ENCODE measurements at regions not wholly inside any gene's neighbourhood (a gene's known extent, or its start where the extent isn't known, plus 50 kb on each side); places are given as distances from the start of the nearest gene placed in this dataset.

DNA sequence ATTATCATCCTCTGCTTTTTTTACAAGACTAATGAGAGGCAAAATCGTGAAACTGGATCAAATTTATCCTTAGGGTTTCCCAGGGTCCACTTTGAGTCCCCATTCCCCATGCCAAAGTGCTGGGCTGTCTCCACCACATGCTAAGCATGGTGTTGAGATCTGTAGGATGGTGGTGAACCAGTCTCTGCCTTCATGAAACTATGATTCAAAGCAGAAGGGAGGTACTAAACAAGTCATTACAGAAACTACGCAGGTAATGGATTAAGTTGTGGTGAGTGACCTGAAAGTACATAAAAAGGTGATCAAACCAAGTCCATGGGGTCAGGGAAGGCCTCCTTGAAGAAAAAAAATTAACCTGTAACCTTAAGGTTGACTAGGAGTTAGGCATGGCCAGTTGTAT lies 265.2 kb downstream of the ATG4C start:
- ATAC-seq = no peak
- in situ Hi-C loops (cut with MboI) (no loop called here), intact Hi-C loops (cut with micrococcal nuclease; ENCODE audit: unreplicated experiment) (no loop called here)
- DNase-seq (ENCODE audit: low read depth, low spot score) = no peak
- BruUV-seq (replicated peaks) = no TSS peak
- H3K36me3 ChIP-seq (ENCODE audit: control insufficient read depth in 2 of 2, insufficient read depth in 2 of 2, low read length in 1 of 2) = no peaks in the 10 kb centered on the region
- H3K4me3 ChIP-seq = no peak overlapping the region
- WGBS (ENCODE audit: insufficient coverage, insufficient replicate concordance, low lambda C conversion rate, missing lambda C conversion rate) = 0% methylated on average over 2 of the region's 2 CpGs
- H3K27ac ChIP-seq (ENCODE audit: control insufficient read depth, insufficient read depth) = no peak overlapping the region
- H3K79me2 ChIP-seq (ENCODE audit: control insufficient read depth, insufficient read depth, low read length) = no peaks in the 10 kb centered on the region
- no peak overlapping the region for H2AFZ ChIP-seq (ENCODE audit: control insufficient read depth, low read depth, low read length)
- SMC1A ChIA-PET (ENCODE audit: uncharacterized antibody, unreplicated experiment) = interaction anchor here (0.8 kb wide), 1 partner anchor 13 kb away, joined by 3 read pairs; no protein-coding TSS in a partner anchor
- no peaks in the 10 kb centered on the region; a peak in 2 of 4 replicates for H3K27me3 ChIP-seq (replicated peaks in 1 of 2; ENCODE audit: control insufficient read depth in 2 of 2, insufficient read depth in 2 of 2, low read length in 1 of 2)
- no peaks in the 10 kb centered on the region for H3K9me3 ChIP-seq (replicated peaks; ENCODE audit: control insufficient read depth, insufficient read depth, low read length)
- no peaks in the 10 kb centered on the region for H4K20me1 ChIP-seq (ENCODE audit: control insufficient read depth, insufficient read depth)
- POLR2A ChIA-PET = no interaction called here
- TF ChIP-seq JUND (IDR thresholded peaks at IDR 0.05; ENCODE audit: low read depth, low read length) (no peak), CBFB (IDR thresholded peaks at IDR 0.05; ENCODE audit: low read depth) (no peak), SMARCA5 (IDR thresholded peaks at IDR 0.05) (no peak), BMI1 (IDR thresholded peaks at IDR 0.05; ENCODE audit: borderline replicate concordance) (no peak), NFXL1 (IDR thresholded peaks at IDR 0.05; ENCODE audit: borderline replicate concordance) (no peak), CEBPZ (IDR thresholded peaks at IDR 0.05; ENCODE audit: low read depth, low read length) (no peak), MEF2B (IDR thresholded peaks at IDR 0.05; ENCODE audit: partially characterized antibody, poor library complexity, severe bottlenecking) (no peak), MYC (IDR thresholded peaks at IDR 0.05; ENCODE audit: insufficient read depth, insufficient read length, insufficient replicate concordance, low read length, severe bottlenecking) (no peak), CREM (IDR thresholded peaks at IDR 0.05; ENCODE audit: low read depth) (no peak), PBX3 (IDR thresholded peaks at IDR 0.05; ENCODE audit: insufficient replicate concordance, low read depth, low read length) (no peak), TCF12 (IDR thresholded peaks at IDR 0.05; ENCODE audit: low read depth, low read length) (no peak), KLF5 (IDR thresholded peaks at IDR 0.05; ENCODE audit: partially characterized antibody) (no peak), SREBF1 (IDR thresholded peaks at IDR 0.05; ENCODE audit: low read length) (no peak), EED (IDR thresholded peaks at IDR 0.05; ENCODE audit: low read depth) (no peak)
- FAIRE-seq = no peak
- RAD21 ChIA-PET (ENCODE audit: unreplicated experiment) = no interaction called here
- no peak overlapping the region for H3K4me2 ChIP-seq (ENCODE audit: control insufficient read depth, insufficient read depth)
- no peak overlapping the region for H3K9ac ChIP-seq (ENCODE audit: control insufficient read depth, insufficient read depth, low read length)
- CTCF ChIA-PET = no interaction called here
- H3K4me1 ChIP-seq (ENCODE audit: control insufficient read depth, insufficient read depth, low read length) = no peaks in the 10 kb centered on the region
